Nephron (organoid): ENCODE measurements at regions not wholly inside any gene's neighbourhood (a gene's known extent, or its start where the extent isn't known, plus 50 kb on each side); places are given as distances from the start of the nearest gene placed in this dataset.
"Not testable (repeated sequence)": the region's sequence is repeated elsewhere in the genome, so short reads cannot be mapped to it uniquely, and the experiment has no call there.

Source experiments
- H3K27ac Mint-ChIP-seq, 3 experiments: 2 replicates each; pipeline ENCODE4 v1.8.0; 2020; ENCODE audit warnings: mixed read lengths in 3 of 3, mild to moderate bottlenecking in 2 of 3, moderate library complexity in 1 of 3
- H3K27me3 Mint-ChIP-seq: 2 replicates; pipeline ENCODE4 v1.8.0; 2021; ENCODE audit warnings: low read depth, mild to moderate bottlenecking, moderate library complexity, mixed read lengths
- H3K36me3 Mint-ChIP-seq: 2 replicates; pipeline ENCODE4 v1.8.0; 2020; ENCODE audit warnings: low read depth, mixed read lengths
- H3K4me1 Mint-ChIP-seq: 2 replicates; pipeline ENCODE4 v1.8.0; 2020; ENCODE audit warnings: mixed read lengths
- H3K4me3 Mint-ChIP-seq, 3 experiments: 2 replicates each; pipeline ENCODE4 v1.8.0; 2020; ENCODE audit warnings: mild to moderate bottlenecking in 3 of 3, mixed read lengths in 3 of 3, moderate library complexity in 2 of 3
- H3K9me3 Mint-ChIP-seq: 2 replicates; pipeline ENCODE4 v1.8.0; 2020; ENCODE audit warnings: mixed read lengths
- TF ChIP-seq, protein P1 (sequence below), 3 experiments: fragments of 200-600 bp; sonication (generic); IDR thresholded peaks; one replicate each; pipeline ENCODE4 v1.5.0; 2021; ENCODE audit warnings: antibody characterized with exemption in 3 of 3; ENCODE audit not compliant: unreplicated experiment in 3 of 3

- H3K4me1 Mint-ChIP-seq: peaks cover 9% of the 10 kb centered on the region
- no peak overlapping the region for H3K27ac Mint-ChIP-seq
- no peaks in the 10 kb centered on the region for H3K36me3 Mint-ChIP-seq
- H3K27me3 Mint-ChIP-seq: peaks cover 6% of the 10 kb centered on the region
- TF ChIP-seq, protein P1, sequence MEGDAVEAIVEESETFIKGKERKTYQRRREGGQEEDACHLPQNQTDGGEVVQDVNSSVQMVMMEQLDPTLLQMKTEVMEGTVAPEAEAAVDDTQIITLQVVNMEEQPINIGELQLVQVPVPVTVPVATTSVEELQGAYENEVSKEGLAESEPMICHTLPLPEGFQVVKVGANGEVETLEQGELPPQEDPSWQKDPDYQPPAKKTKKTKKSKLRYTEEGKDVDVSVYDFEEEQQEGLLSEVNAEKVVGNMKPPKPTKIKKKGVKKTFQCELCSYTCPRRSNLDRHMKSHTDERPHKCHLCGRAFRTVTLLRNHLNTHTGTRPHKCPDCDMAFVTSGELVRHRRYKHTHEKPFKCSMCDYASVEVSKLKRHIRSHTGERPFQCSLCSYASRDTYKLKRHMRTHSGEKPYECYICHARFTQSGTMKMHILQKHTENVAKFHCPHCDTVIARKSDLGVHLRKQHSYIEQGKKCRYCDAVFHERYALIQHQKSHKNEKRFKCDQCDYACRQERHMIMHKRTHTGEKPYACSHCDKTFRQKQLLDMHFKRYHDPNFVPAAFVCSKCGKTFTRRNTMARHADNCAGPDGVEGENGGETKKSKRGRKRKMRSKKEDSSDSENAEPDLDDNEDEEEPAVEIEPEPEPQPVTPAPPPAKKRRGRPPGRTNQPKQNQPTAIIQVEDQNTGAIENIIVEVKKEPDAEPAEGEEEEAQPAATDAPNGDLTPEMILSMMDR (IDR thresholded peaks at IDR 0.05; ENCODE audit: unreplicated experiment in 3 of 3): no peak
- no peak overlapping the region for H3K4me3 Mint-ChIP-seq
- H3K9me3 Mint-ChIP-seq: peaks cover 10% of the 10 kb centered on the region
Observed at GRCh38 chr4:83205760-83206159, 78.8 kb downstream of the COQ2 start.

- Mint-ChIP-seq H3K9me3 (peaks cover 10% of the 10 kb centered on the region), H3K4me1 (peaks cover 9% of the 10 kb centered on the region), H3K4me3 (no peak overlapping the region), H3K27me3 (peaks cover 6% of the 10 kb centered on the region), H3K27ac (no peak overlapping the region), H3K36me3 (no peaks in the 10 kb centered on the region)
- TF ChIP-seq, protein P1 (IDR thresholded peaks at IDR 0.05; ENCODE audit: unreplicated experiment in 3 of 3): no peak
Observed at GRCh38 chr4:83204731-83205130, 79.9 kb downstream of the COQ2 start.

DNA sequence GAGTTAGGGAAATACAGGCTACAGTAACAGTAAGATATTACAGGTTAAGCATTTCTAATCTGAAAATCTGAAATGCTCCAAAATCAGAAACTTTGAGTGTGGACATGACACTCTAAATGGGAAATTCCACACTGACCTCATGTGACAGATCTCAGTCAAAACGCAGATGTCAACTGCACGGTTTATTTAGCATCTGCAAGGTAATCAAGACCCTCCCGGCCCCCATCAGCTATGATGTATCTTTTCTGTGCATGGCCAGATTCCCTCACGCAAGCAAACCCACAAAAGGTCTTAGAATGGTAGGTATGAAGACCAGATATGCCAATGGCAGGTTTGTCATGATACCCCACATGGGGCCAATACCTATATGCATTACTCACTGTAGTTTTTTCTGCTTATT is 82.8 kb downstream of the COQ2 start:
- TF ChIP-seq, protein P1 (IDR thresholded peaks at IDR 0.05; ENCODE audit: unreplicated experiment in 3 of 3): no peak
- no peaks in the 10 kb centered on the region for H3K9me3 Mint-ChIP-seq
- H3K36me3 Mint-ChIP-seq: no peaks in the 10 kb centered on the region
- H3K4me1 Mint-ChIP-seq: no peaks in the 10 kb centered on the region
- no peak overlapping the region for H3K4me3 Mint-ChIP-seq
- H3K27ac Mint-ChIP-seq: no peak overlapping the region
- no peaks in the 10 kb centered on the region for H3K27me3 Mint-ChIP-seq

DNA sequence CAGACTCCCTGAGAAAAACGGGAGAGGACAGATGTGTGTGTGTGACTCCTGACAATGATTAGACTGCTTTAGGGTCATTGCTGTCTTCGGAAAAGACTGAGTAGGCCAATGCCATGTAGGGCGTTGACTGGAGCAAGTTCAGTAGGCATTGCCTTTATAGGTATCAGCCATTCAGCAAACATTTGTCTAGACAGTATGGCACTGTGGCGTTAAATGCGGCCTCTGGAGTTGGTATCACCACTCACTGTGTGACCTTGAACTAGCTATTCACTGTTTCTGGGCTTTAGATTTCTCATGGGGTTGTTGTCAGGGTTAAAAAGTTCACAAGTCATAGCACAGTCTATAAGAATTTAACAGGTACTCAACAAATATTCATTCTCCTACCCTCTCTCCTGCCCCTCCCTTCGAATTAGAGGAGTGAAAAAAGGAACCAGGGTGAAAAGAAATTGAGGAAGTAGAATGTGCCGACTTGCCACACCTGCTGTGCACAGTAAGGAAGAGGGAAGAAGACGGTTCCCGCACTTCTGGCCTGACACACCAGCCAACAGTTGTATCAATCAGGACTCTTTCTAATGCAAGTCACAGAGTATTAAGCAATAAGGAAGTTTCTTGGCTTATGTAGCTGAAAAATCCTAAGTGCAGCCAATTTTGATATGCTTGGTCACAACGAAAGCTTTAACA is 83.2 kb upstream of the PLAC8 start:
- Mint-ChIP-seq H3K4me1 (no peaks in the 10 kb centered on the region), H3K9me3 (no peaks in the 10 kb centered on the region)
- TF ChIP-seq, protein P1 (IDR thresholded peaks at IDR 0.05; ENCODE audit: unreplicated experiment in 3 of 3): no peak

DNA sequence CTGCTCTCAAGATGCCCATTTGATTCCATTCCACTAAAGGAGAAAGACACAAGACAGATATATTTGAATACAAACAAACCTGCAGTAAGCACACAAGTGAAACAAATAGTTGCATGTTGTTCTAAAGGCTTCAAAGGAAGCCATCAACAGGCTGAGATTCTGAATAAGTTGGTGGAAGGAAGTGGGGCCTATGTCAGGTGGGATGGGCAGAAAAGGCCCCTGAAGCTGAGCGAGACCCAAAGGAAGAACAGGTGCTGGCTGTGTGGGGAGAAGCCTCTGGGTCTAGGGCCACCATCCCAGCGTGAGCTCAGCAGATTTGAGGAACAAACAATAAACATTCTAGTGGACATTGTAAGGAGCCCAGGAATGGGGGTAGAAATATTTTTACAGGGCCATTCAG is 82.4 kb upstream of the PLAC8 start:
- H3K36me3 Mint-ChIP-seq: no peaks in the 10 kb centered on the region
- TF ChIP-seq, protein P1 (IDR thresholded peaks at IDR 0.05; ENCODE audit: unreplicated experiment in 3 of 3): no peak

More for the DNA sequence above, 83.2 kb upstream of the PLAC8 start:
- H3K36me3 Mint-ChIP-seq: no peaks in the 10 kb centered on the region
- no peak overlapping the region for H3K4me3 Mint-ChIP-seq
- no peak overlapping the region for H3K27ac Mint-ChIP-seq
- H3K27me3 Mint-ChIP-seq: no peaks in the 10 kb centered on the region

DNA sequence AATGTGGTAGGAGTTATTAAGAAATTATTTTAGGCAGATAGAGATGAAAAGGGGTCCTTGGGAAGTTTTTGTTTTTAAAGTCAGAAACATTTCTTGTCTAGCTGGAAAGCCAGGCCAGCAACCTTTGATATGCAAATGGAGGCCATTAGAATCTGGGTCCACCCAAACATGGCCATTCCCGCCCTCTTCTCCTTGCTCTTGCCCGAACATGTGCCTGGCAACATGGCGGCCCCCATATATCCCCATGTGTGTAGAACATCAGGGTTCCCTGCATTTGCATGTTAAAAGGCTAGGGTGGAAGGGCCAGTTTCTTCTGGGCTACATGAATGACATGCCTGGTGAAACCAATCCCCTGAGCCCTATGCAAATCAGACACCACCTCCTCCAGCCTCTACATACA is 80.7 kb upstream of the PLAC8 start:
- Mint-ChIP-seq H3K9me3 (no peaks in the 10 kb centered on the region), H3K36me3 (no peaks in the 10 kb centered on the region), H3K27me3 (no peaks in the 10 kb centered on the region), H3K4me3 (no peak overlapping the region), H3K4me1 (no peaks in the 10 kb centered on the region), H3K27ac (no peak overlapping the region)
- TF ChIP-seq, protein P1 (IDR thresholded peaks at IDR 0.05; ENCODE audit: unreplicated experiment in 3 of 3): no peak

More for the DNA sequence above, 82.4 kb upstream of the PLAC8 start:
- H3K9me3 Mint-ChIP-seq: no peaks in the 10 kb centered on the region
- no peak overlapping the region for H3K4me3 Mint-ChIP-seq
- H3K27ac Mint-ChIP-seq: no peak overlapping the region
- H3K4me1 Mint-ChIP-seq: no peaks in the 10 kb centered on the region
- H3K27me3 Mint-ChIP-seq: no peaks in the 10 kb centered on the region

- H3K27me3 Mint-ChIP-seq, H3K36me3 Mint-ChIP-seq, H3K9me3 Mint-ChIP-seq, H3K27ac Mint-ChIP-seq, H3K4me1 Mint-ChIP-seq, H3K4me3 Mint-ChIP-seq: not testable (repeated sequence)
Observed at GRCh38 chr4:83194588-83194987, 80.1 kb upstream of the PLAC8 start.
